AG04450 (cell line): ENCODE measurements at regions not wholly inside any gene's neighbourhood (a gene's known extent, or its start where the extent isn't known, plus 50 kb on each side); places are given as distances from the start of the nearest gene placed in this dataset.

Experiments
- CTCF ChIA-PET: fragments of 300-600, 350-600 bp; formaldehyde crosslinking; extraction: SDS; loops from one replicate; lab custom pipeline; 2022; ENCODE audit warnings: antibody characterized with exemption, inconsistent platforms; lab: Charles Lee
- POLR2A ChIA-PET: fragments of 350-600 bp; formaldehyde crosslinking; extraction: SDS; loops from one replicate; lab custom pipeline; 2021; ENCODE audit warnings: antibody characterized with exemption, inconsistent platforms; lab: Yijun Ruan, JAX
- DNase-seq: peaks from one replicate; pipeline ENCODE4 v3.0.0-alpha.2; 2011; ENCODE audit warnings: low read depth, low spot score
- H3K27ac ChIP-seq: one replicate; pipeline ENCODE4 v1.5.1; 2012; ENCODE audit warnings: low read depth, low read length, control low read depth
- H3K27me3 ChIP-seq: one replicate; pipeline ENCODE4 v1.6.0; 2012; ENCODE audit warnings: low read length; ENCODE audit not compliant: control insufficient read depth, insufficient read depth
- H3K4me3 ChIP-seq: 2 replicates; pipeline ENCODE4 v1.5.1; 2011; ENCODE audit warnings: mild to moderate bottlenecking, low read depth, low read length, control low read depth
- H3K9me3 ChIP-seq: 2 replicates; pipeline ENCODE4 v1.5.1; 2012; ENCODE audit warnings: low read length; ENCODE audit not compliant: control insufficient read depth, insufficient read depth
- CTCF ChIP-seq: IDR thresholded peaks from 2 replicates; pipeline ENCODE4 v1.5.1; 2011; ENCODE audit warnings: low read depth, low read length, control low read depth, inconsistent platforms

DNA sequence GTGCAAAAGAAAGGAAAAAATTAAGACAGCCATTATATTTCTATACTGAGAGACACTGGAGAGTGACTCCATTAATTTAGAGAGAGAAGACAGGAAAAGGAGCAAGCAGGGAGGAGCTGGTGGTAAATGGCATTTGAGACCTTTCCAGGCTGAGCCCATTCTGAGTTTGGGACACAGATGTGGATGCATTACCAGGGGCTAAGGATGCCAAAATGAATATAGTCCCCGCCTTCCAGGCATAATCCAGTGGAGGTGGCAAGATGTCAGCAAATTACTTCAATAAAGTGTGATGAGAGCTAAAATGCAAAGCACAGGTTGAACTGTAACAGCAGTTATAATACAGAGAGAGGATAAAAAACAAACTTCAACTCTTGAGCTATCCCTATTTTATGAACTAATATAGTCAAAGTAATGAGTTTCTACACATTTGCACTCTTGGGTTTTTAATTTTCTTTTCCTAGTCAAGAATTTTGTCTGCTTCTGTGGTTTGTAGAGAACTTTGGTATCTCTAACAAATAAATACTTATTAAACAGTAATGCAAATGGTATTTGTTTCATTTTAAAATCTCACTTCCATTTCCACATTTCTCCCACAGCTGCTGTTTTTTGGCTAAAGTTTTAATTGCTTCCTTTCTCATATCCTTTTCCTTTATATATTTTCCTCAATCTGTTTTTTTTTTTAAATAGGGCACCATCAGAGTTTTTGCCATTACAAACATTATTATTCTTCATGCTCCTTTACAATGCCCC, 228.2 kb upstream of the KCNK2 start:
- POLR2A ChIA-PET, result no interaction called here
- CTCF ChIA-PET, result interaction anchor here (1.0 to 1.1 kb wide), 2 partner anchors 193 to 292 kb away, joined by 3 to 4 read pairs; no protein-coding TSS in a partner anchor

DNA sequence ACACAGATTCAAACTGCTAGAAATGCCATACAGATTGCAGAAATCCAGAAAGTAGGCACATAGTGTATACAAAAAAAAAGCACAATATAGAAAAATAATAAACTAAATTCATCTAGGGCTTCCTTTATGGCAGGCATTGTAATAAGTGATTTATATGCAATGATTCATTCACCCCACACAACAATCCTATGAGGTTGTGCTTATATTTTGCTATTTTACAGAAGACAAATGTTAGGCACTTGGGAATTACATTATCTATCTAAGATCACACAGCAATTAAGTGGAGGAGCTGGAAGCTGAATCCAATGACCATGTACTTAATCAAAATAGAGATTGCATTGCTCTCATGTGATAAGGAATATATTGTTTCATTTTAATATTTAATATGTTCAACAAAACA, 225.7 kb upstream of the KCNK2 start:
- CTCF ChIA-PET, result no interaction called here
- POLR2A ChIA-PET, result no interaction called here
- Histone ChIP-seq H3K27me3 (no peaks in the 10 kb centered on the region), H3K4me3 (no peak overlapping the region), H3K9me3 (no peaks in the 10 kb centered on the region), H3K27ac (no peak overlapping the region)
- TF ChIP-seq CTCF, result no peak
- DNase-seq, result no peak

More for the DNA sequence above, 228.2 kb upstream of the KCNK2 start:
- TF ChIP-seq CTCF, result no peak
- Histone ChIP-seq H3K4me3 (no peak overlapping the region), H3K9me3 (peaks cover 4% of the 10 kb centered on the region; the same call in 1 of the 2 replicates), H3K27me3 (no peaks in the 10 kb centered on the region), H3K27ac (no peak overlapping the region)
- DNase-seq, result no peak

GRCh38 chr1:214857716-214858115, 224.8 kb upstream of the KCNK2 start:
- no peak for TF ChIP-seq CTCF
- no peak for DNase-seq
- H3K4me3 ChIP-seq, result no peak overlapping the region
- CTCF ChIA-PET, result no interaction called here
- H3K27ac ChIP-seq, result no peak overlapping the region
- H3K27me3 ChIP-seq, result no peaks in the 10 kb centered on the region
- POLR2A ChIA-PET, result no interaction called here
- no peaks in the 10 kb centered on the region for H3K9me3 ChIP-seq

GRCh38 chr1:214859647-214860046, 222.9 kb upstream of the KCNK2 start:
- H3K27me3 ChIP-seq, result no peaks in the 10 kb centered on the region
- H3K4me3 ChIP-seq, result no peak overlapping the region
- CTCF ChIA-PET, result no interaction called here
- POLR2A ChIA-PET, result no interaction called here
- no peak for DNase-seq
- no peak overlapping the region for H3K27ac ChIP-seq
- H3K9me3 ChIP-seq, result no peaks in the 10 kb centered on the region
- no peak for TF ChIP-seq CTCF

GRCh38 chr1:214861615-214862014, 220.9 kb upstream of the KCNK2 start:
- no peak overlapping the region for H3K4me3 ChIP-seq
- DNase-seq, result no peak
- ChIA-PET POLR2A (no interaction called here), CTCF (interaction anchor here (0.6 kb wide), 1 partner anchor 249 kb away, joined by 4 read pairs; no protein-coding TSS in a partner anchor)
- H3K27ac ChIP-seq, result no peak overlapping the region
- no peaks in the 10 kb centered on the region for H3K27me3 ChIP-seq
- TF ChIP-seq CTCF, result no peak
- no peaks in the 10 kb centered on the region for H3K9me3 ChIP-seq
